Heart left ventricle (tissue), 13 donors: ENCODE measurements at regions not wholly inside any gene's neighbourhood (a gene's known extent, or its start where the extent isn't known, plus 50 kb on each side); places are given as distances from the start of the nearest gene placed in this dataset.

Experiments used
- POLR2A ChIP-seq, 2 donors: fragments of 450-650 bp; IDR thresholded peaks; one replicate each; pipeline ENCODE4 v1.6.1; 2017; ENCODE audit warnings: antibody characterized with exemption in 2 of 2, mild to moderate bottlenecking in 2 of 2, moderate library complexity in 2 of 2
- TF ChIP-seq, protein P1 (sequence below), 12 donors: fragments of 200-600 bp; sonication (generic) in 4 of 12; IDR thresholded peaks; one replicate each; pipeline versions ENCODE4 v1.5.0 to v1.8.0; 2018 to 2022; ENCODE audit warnings: antibody characterized with exemption in 12 of 12, mild to moderate bottlenecking in 5 of 12
- donor health status: ischemic (EF 13 %, LVEDD 7.1; RV severe dilation, severe dysfunction).
- donor health status: DM: no; HTN: yes; CAD: no.
- donor health status: DM: no; HTN: no; CAD: no.
- donor health status: ischemic (EF 25% LVEDD 6.9; RV normal size, moderate dysfunction).
- donor health status: ischemic (EF 25% LVEDD 5.7; RV mildly dilated, moderate dysfunction).
- donor health status: ischemic (EF 35%, LVEDD 5.7; RV mildly dilated, moderate dysfunction).
- donor health status: nonischemic (EF 11% LVEDD 7.7; RV severe dilation, severe dysfunction).
- donor health status: DM: yes; HTN: yes; CAD: no.
- donor health status: PGD.
- donor health status: ischemic (EF 29% LVEDD 5.4; RV normal size, mild dysfunction).
- donor health status: nonischemic (EF 23%, LVEDD 6.1; RV moderate dilation, normal function).

DNA sequence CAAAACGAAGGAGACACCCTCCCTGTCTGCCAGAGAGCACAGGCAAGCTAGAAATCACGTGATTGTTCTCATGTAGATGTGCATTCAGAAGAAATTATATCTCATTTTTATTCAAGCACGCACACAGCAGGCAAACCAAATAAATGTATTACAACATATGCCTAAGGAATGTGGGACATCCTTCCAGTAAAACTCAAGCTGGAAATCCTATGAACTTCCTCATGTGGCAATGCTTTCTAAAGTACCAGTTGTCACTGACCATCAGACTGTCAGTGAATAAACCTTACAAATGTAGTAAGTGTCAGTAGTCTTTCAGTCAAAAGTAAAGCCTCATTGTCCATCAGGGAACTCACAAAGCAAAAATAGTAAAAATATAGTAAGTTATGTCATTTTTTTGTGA lies 350.1 kb upstream of the POM121L12 start:
- TF ChIP-seq, protein P1, sequence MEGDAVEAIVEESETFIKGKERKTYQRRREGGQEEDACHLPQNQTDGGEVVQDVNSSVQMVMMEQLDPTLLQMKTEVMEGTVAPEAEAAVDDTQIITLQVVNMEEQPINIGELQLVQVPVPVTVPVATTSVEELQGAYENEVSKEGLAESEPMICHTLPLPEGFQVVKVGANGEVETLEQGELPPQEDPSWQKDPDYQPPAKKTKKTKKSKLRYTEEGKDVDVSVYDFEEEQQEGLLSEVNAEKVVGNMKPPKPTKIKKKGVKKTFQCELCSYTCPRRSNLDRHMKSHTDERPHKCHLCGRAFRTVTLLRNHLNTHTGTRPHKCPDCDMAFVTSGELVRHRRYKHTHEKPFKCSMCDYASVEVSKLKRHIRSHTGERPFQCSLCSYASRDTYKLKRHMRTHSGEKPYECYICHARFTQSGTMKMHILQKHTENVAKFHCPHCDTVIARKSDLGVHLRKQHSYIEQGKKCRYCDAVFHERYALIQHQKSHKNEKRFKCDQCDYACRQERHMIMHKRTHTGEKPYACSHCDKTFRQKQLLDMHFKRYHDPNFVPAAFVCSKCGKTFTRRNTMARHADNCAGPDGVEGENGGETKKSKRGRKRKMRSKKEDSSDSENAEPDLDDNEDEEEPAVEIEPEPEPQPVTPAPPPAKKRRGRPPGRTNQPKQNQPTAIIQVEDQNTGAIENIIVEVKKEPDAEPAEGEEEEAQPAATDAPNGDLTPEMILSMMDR (IDR thresholded peaks at IDR 0.05) = no peak
- no peak for TF ChIP-seq POLR2A (IDR thresholded peaks at IDR 0.05)
